ENCODE measurements at regions not wholly inside any gene's neighbourhood (a gene's known extent, or its start where the extent isn't known, plus 50 kb on each side); places are given as distances from the start of the nearest gene placed in this dataset.

- TF ChIP-seq EZH2 (IDR thresholded peaks at IDR 0.05; ENCODE audit: low read length, unreplicated experiment) (no peak), CTCF (conservative IDR thresholded peaks at IDR 0.05; ENCODE audit: low read depth, low read length) (no peak), EZH2phosphoT487 (IDR thresholded peaks at IDR 0.05; ENCODE audit: borderline replicate concordance, low read length) (no peak)
Measured at GRCh38 chr15:47124430-47125102, 592.7 kb upstream of the SEMA6D start.

All from PC-3 (cell line).